Endothelial cell of umbilical vein (primary cell): ENCODE measurements at regions not wholly inside any gene's neighbourhood (a gene's known extent, or its start where the extent isn't known, plus 50 kb on each side); places are given as distances from the start of the nearest gene placed in this dataset.

Source experiments
- BruUV-seq: library from RNA; stranded (reverse); fragments of 400-500 nt; replicated peaks from 2 replicates; lab custom pipeline; 2021; lab: Mats Ljungman, UMichigan
- CTCF ChIA-PET: fragments of 300-600, 350-600 bp; sonication (Branson Sonifier 250); formaldehyde crosslinking; loops from one replicate; lab custom pipeline; 2021; ENCODE audit warnings: antibody characterized with exemption, inconsistent platforms; lab: Charles Lee
- POLR2A ChIA-PET: fragments of 300-600, 350-600 bp; sonication (Branson Sonifier 250); formaldehyde crosslinking; loops from one replicate; lab custom pipeline; 2021; ENCODE audit warnings: antibody characterized with exemption, inconsistent platforms; lab: Charles Lee
- DNase-seq: peaks from one replicate; pipeline ENCODE4 v3.0.0-alpha.2; 2011; ENCODE audit warnings: low read depth, low spot score
- FAIRE-seq: peaks from 2 replicates; lab custom pipeline; 2011; peaks lifted over from hg19 to GRCh38; lab: Jason Lieb, UNC
- H2AFZ ChIP-seq: 2 replicates; pipeline ENCODE4 v1.6.0; 2012; ENCODE audit warnings: low read depth, low read length, control low read depth, inconsistent platforms
- H3K27ac ChIP-seq: 2 replicates; pipeline ENCODE4 v1.5.1; 2011; ENCODE audit warnings: low read depth, mild to moderate bottlenecking, control low read depth, low read length, moderate library complexity; ENCODE audit not compliant: insufficient read depth
- H3K27me3 ChIP-seq, 2 experiments: 2 replicates each; pipeline versions ENCODE4 v1.6.0 to v1.6.1; 2011; ENCODE audit warnings: low read length in 2 of 2, mixed read lengths in 1 of 2; ENCODE audit not compliant: control insufficient read depth in 2 of 2, insufficient read depth in 2 of 2
- H3K36me3 ChIP-seq, 2 experiments: 2 replicates in 1 of 2; 3 replicates in 1 of 2; pipeline ENCODE4 v1.5.1; 2011; ENCODE audit warnings: low read length in 2 of 2, mild to moderate bottlenecking in 1 of 2, moderate library complexity in 1 of 2; ENCODE audit not compliant: control insufficient read depth in 2 of 2, insufficient read depth in 2 of 2; ENCODE audit errors: extremely low read depth in 1 of 2
- H3K4me1 ChIP-seq: 3 replicates; pipeline ENCODE4 v1.5.1; 2011; ENCODE audit warnings: mild to moderate bottlenecking, low read length; ENCODE audit not compliant: control insufficient read depth, insufficient read depth; ENCODE audit errors: extremely low read depth
- H3K4me2 ChIP-seq: 2 replicates; pipeline ENCODE4 v1.6.1; 2011; ENCODE audit warnings: low read length, control low read depth, mixed read lengths; ENCODE audit not compliant: insufficient read depth
- H3K4me3 ChIP-seq, 3 experiments: fragments of 200-600 bp in 1 of 3; sonication (generic), shearing (Covaris generic) in 1 of 3; replicated peaks in 1 of 3; 2 replicates each; pipeline ENCODE4 v1.5.1; 2011 to 2016; ENCODE audit warnings: control low read depth in 3 of 3, low read length in 3 of 3, mild to moderate bottlenecking in 2 of 3, inconsistent platforms in 1 of 3, low read depth in 1 of 3, moderate library complexity in 1 of 3; ENCODE audit not compliant: insufficient read depth in 1 of 3
- H3K79me2 ChIP-seq: 2 replicates; pipeline ENCODE4 v1.6.0; 2012; ENCODE audit warnings: low read length, inconsistent platforms; ENCODE audit not compliant: control insufficient read depth, insufficient read depth
- H3K9ac ChIP-seq: replicated peaks from 2 replicates; pipeline ENCODE3; 2011; ENCODE audit warnings: low read length, control low read depth; ENCODE audit not compliant: insufficient read depth; ENCODE audit errors: extremely low read depth
- H3K9me1 ChIP-seq: replicated peaks from 3 replicates; pipeline ENCODE4 v1.6.0; 2011; ENCODE audit warnings: mild to moderate bottlenecking, low read length; ENCODE audit not compliant: control insufficient read depth, insufficient read depth; ENCODE audit errors: extremely low read depth
- H3K9me3 ChIP-seq: replicated peaks from 2 replicates; pipeline ENCODE4 v1.5.1; 2012; ENCODE audit warnings: low read length, inconsistent platforms; ENCODE audit not compliant: control insufficient read depth, insufficient read depth
- H4K20me1 ChIP-seq: replicated peaks from 2 replicates; pipeline ENCODE3; 2011; ENCODE audit warnings: mild to moderate bottlenecking, low read length; ENCODE audit not compliant: control insufficient read depth, insufficient read depth; ENCODE audit errors: extremely low read depth
- EZH2 ChIP-seq: IDR thresholded peaks from 2 replicates; pipeline ENCODE4 v1.6.1; 2012; ENCODE audit warnings: borderline replicate concordance, low read depth, mild to moderate bottlenecking, moderate library complexity, low read length, inconsistent platforms; ENCODE audit not compliant: severe bottlenecking
- FOS ChIP-seq: IDR thresholded peaks from 2 replicates; pipeline ENCODE4 v1.6.1; 2011; ENCODE audit warnings: mild to moderate bottlenecking, low read length, moderate library complexity, borderline replicate concordance; ENCODE audit not compliant: insufficient read depth
- GATA2 ChIP-seq: IDR thresholded peaks from 2 replicates; pipeline ENCODE4 v1.7.0; 2011; ENCODE audit warnings: low read depth, mild to moderate bottlenecking, moderate library complexity, mixed read lengths, low read length; ENCODE audit not compliant: insufficient read length, insufficient read depth
- JUN ChIP-seq: IDR thresholded peaks from 2 replicates; pipeline ENCODE4 v1.6.1; 2011; ENCODE audit warnings: borderline replicate concordance, low read depth; ENCODE audit not compliant: insufficient read length, insufficient read depth
- MYC ChIP-seq: IDR thresholded peaks from one replicate; pipeline ENCODE4 v1.6.1; 2011; ENCODE audit warnings: mild to moderate bottlenecking, low read depth, low read length
- POLR2A ChIP-seq: IDR thresholded peaks from 2 replicates; pipeline ENCODE4 v1.6.1; 2012; ENCODE audit warnings: low read depth, mild to moderate bottlenecking, control low read depth, low read length
- POLR2AphosphoS5 ChIP-seq: IDR thresholded peaks from 2 replicates; pipeline ENCODE4 v1.6.1; 2012; ENCODE audit warnings: low read depth, mild to moderate bottlenecking, control low read depth, low read length, moderate library complexity; ENCODE audit not compliant: insufficient read depth
- dilution Hi-C: fragments of 300-500 bp; cut with MboI; formaldehyde crosslinking; loops from one replicate; pipeline ENCODE4 v1.15.0; 2019; ENCODE audit warnings: low sequenced_read_pairs; ENCODE audit not compliant: extremely low pct_ligation_motif_present
- intact Hi-C: fragments of 100-400 bp; cut with micrococcal nuclease; formaldehyde crosslinking; loops from one replicate; pipeline ENCODE4 v1.10.0; 2022
- TF ChIP-seq, protein P1 (sequence below), 2 donors: IDR thresholded peaks; 1 replicate in 1 of 2; 2 replicates in 1 of 2; pipeline ENCODE4 v1.5.1; 2011; ENCODE audit warnings: low read length in 2 of 2, mild to moderate bottlenecking in 2 of 2, moderate library complexity in 2 of 2, control low read depth in 1 of 2, inconsistent platforms in 1 of 2, low read depth in 1 of 2; ENCODE audit not compliant: insufficient read depth in 1 of 2; ENCODE audit errors: extremely low read depth in 1 of 2
- TF ChIP-seq, protein P2 (sequence below): IDR thresholded peaks from 2 replicates; pipeline ENCODE4 v1.6.1; 2011; ENCODE audit not compliant: insufficient read depth, insufficient read length

DNA sequence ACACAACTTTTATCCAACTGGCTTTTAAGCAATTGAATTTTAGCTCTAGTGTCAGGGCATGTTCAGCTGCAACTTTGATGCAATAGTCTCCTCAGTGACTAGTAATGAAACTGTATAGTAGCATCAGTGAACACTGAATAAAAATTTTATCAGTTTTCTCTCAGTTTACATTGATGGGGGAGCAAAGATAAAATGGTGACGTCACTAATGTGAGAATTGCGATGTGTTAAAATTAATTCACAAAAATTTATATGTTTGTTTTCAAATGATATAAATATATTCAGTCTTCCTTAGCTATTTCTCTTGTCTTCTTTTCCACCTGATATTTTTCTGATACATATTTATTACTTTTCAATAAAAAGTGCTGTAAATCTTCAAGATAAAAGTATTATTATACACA is 508.8 kb upstream of the AGA start:
- FAIRE-seq (no peak), DNase-seq (no peak)
- intact Hi-C loops (no loop called here), dilution Hi-C loops (no loop called here)
- POLR2A ChIA-PET: no interaction called here
- H2AFZ ChIP-seq: no peak overlapping the region
- no TSS peak for BruUV-seq
- TF ChIP-seq EZH2 (no peak), JUN (no peak), FOS (no peak), GATA2 (no peak), POLR2A (no peak), MYC (no peak), POLR2AphosphoS5 (no peak)
- TF ChIP-seq, protein P1, sequence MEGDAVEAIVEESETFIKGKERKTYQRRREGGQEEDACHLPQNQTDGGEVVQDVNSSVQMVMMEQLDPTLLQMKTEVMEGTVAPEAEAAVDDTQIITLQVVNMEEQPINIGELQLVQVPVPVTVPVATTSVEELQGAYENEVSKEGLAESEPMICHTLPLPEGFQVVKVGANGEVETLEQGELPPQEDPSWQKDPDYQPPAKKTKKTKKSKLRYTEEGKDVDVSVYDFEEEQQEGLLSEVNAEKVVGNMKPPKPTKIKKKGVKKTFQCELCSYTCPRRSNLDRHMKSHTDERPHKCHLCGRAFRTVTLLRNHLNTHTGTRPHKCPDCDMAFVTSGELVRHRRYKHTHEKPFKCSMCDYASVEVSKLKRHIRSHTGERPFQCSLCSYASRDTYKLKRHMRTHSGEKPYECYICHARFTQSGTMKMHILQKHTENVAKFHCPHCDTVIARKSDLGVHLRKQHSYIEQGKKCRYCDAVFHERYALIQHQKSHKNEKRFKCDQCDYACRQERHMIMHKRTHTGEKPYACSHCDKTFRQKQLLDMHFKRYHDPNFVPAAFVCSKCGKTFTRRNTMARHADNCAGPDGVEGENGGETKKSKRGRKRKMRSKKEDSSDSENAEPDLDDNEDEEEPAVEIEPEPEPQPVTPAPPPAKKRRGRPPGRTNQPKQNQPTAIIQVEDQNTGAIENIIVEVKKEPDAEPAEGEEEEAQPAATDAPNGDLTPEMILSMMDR (IDR thresholded peaks at IDR 0.05; ENCODE audit: extremely low read depth in 1 of 2, insufficient read depth in 1 of 2, low read depth in 1 of 2, low read length in 2 of 2): no peak
- TF ChIP-seq, protein P2, sequence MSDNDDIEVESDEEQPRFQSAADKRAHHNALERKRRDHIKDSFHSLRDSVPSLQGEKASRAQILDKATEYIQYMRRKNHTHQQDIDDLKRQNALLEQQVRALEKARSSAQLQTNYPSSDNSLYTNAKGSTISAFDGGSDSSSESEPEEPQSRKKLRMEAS: no peak
- H3K9me1 ChIP-seq: no peaks in the 10 kb centered on the region
- H4K20me1 ChIP-seq: no peaks in the 10 kb centered on the region
- H3K36me3 ChIP-seq: no peaks in the 10 kb centered on the region
- H3K27ac ChIP-seq: no peak overlapping the region
- H3K4me3 ChIP-seq: no peak overlapping the region
- no peaks in the 10 kb centered on the region for H3K79me2 ChIP-seq
- no peak overlapping the region for H3K9ac ChIP-seq
- no peaks in the 10 kb centered on the region for H3K27me3 ChIP-seq
- H3K4me1 ChIP-seq: no peaks in the 10 kb centered on the region
- CTCF ChIA-PET: no interaction called here
- H3K4me2 ChIP-seq: no peak overlapping the region
- H3K9me3 ChIP-seq: no peaks in the 10 kb centered on the region
